ENCODE measurements at regions not wholly inside any gene's neighbourhood (a gene's known extent, or its start where the extent isn't known, plus 50 kb on each side); places are given as distances from the start of the nearest gene placed in this dataset.

- no peak for TF ChIP-seq LEF1 (IDR thresholded peaks at IDR 0.05; ENCODE audit: borderline replicate concordance)
- no peak for TF ChIP-seq SUZ12 (IDR thresholded peaks at IDR 0.05)
- no peak for TF ChIP-seq SP1 (IDR thresholded peaks at IDR 0.05)
- TF ChIP-seq FOXM1 (IDR thresholded peaks at IDR 0.05; ENCODE audit: borderline replicate concordance): no peak
- TF ChIP-seq FOXK2 (IDR thresholded peaks at IDR 0.05): no peak
- no peak for TF ChIP-seq HDGF (IDR thresholded peaks at IDR 0.05; ENCODE audit: borderline replicate concordance)
- TF ChIP-seq ZNF384 (IDR thresholded peaks at IDR 0.05): no peak
- TF ChIP-seq ARNT (IDR thresholded peaks at IDR 0.05): no peak
- TF ChIP-seq BHLHE40 (IDR thresholded peaks at IDR 0.05; ENCODE audit: borderline replicate concordance): no peak
These were observed 347.9 kb downstream of the DCHS2 start for GRCh38 chr4:154143720-154144119.
